ENCODE measurements at regions not wholly inside any gene's neighbourhood (a gene's known extent, or its start where the extent isn't known, plus 50 kb on each side); places are given as distances from the start of the nearest gene placed in this dataset.

DNA sequence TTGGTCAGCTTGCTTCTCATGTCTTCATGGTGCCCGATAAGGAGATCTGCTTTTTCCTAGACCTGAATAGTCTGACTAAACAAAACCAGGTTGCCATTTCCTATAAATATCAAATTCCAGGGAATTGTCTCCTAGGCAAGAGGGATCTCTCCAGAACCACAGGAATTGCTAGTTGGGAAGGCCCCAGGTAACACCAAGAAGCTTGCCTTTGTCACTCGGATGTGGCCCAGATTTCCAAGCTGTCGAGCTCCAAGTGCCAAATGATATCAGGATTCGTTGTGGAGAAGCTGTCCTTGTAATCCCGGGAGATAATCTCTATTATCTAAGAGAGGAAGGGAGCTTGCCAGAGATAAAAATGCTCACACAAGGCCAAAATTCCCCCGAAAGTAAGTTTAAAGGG lies 1288.5 kb upstream of the AUTS2 start:
- Mint-ChIP-seq H3K9me3 (peaks cover 4% of the 10 kb centered on the region), H3K4me3 (no peak overlapping the region), H3K36me3 (no peaks in the 10 kb centered on the region), H3K27ac (no peak overlapping the region), H3K4me1 (ENCODE audit: unreplicated experiment) (peaks cover 5% of the 10 kb centered on the region), H3K27me3 (peaks cover 3% of the 10 kb centered on the region)
- TF ChIP-seq, protein P1, sequence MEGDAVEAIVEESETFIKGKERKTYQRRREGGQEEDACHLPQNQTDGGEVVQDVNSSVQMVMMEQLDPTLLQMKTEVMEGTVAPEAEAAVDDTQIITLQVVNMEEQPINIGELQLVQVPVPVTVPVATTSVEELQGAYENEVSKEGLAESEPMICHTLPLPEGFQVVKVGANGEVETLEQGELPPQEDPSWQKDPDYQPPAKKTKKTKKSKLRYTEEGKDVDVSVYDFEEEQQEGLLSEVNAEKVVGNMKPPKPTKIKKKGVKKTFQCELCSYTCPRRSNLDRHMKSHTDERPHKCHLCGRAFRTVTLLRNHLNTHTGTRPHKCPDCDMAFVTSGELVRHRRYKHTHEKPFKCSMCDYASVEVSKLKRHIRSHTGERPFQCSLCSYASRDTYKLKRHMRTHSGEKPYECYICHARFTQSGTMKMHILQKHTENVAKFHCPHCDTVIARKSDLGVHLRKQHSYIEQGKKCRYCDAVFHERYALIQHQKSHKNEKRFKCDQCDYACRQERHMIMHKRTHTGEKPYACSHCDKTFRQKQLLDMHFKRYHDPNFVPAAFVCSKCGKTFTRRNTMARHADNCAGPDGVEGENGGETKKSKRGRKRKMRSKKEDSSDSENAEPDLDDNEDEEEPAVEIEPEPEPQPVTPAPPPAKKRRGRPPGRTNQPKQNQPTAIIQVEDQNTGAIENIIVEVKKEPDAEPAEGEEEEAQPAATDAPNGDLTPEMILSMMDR (conservative IDR thresholded peaks at IDR 0.05) = no peak
- DNase-seq (ENCODE audit: extremely low spot score, unreplicated experiment) = no peak

DNA sequence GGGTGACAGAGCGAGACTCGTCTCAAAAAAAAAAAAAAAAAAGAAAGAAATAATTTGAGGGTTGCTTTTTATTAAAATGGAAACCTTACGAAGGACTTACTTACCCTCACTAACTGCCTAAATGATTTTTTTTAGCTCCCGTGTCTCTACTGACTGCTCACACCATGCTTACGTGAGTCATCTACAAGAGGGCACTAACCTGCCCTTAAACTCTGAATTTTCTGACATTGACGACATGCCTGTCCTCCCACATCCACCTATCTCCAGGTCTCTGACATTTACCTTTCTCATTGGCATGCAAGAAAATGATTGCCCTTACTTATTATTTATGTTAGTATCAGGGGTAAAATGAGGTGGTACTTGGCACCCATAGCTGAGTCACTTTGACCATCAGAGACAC lies 1286.3 kb upstream of the AUTS2 start:
- H3K9me3 Mint-ChIP-seq = peaks cover 4% of the 10 kb centered on the region
- DNase-seq (ENCODE audit: extremely low spot score, unreplicated experiment) = no peak
- no peaks in the 10 kb centered on the region for H3K36me3 Mint-ChIP-seq
- peaks cover 3% of the 10 kb centered on the region for H3K27me3 Mint-ChIP-seq
- no peak overlapping the region for H3K4me3 Mint-ChIP-seq
- H3K4me1 Mint-ChIP-seq (ENCODE audit: unreplicated experiment) = peaks cover 5% of the 10 kb centered on the region
- TF ChIP-seq, protein P1 (conservative IDR thresholded peaks at IDR 0.05) = no peak
- H3K27ac Mint-ChIP-seq = no peak overlapping the region

DNA sequence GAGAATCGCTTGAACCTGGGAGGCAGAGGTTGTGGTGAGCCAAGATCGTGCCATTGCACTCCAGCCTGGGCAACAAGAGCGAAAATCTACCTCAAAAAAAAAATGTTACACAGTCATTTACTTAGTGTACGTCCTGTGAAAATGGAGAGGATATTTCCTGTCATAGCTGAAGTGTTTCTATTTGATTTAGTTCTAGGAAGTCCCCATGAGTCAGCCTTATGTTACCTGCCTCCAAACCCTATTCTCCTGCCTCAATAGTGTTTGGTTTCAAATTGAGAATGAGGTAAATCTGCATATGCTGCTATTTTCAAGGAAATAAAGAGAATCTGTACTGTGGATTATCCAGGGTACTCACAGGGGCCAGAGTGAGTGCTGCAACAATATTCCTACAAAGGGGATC lies 1284.5 kb upstream of the AUTS2 start:
- Mint-ChIP-seq H3K27me3 (peaks cover 3% of the 10 kb centered on the region), H3K9me3 (peaks cover 4% of the 10 kb centered on the region), H3K36me3 (no peaks in the 10 kb centered on the region), H3K4me1 (ENCODE audit: unreplicated experiment) (peaks cover 5% of the 10 kb centered on the region), H3K27ac (peak overlapping the region; percentile 11), H3K4me3 (no peak overlapping the region)
- TF ChIP-seq, protein P1 (conservative IDR thresholded peaks at IDR 0.05) = no peak
- DNase-seq (ENCODE audit: extremely low spot score, unreplicated experiment) = no peak

DNA sequence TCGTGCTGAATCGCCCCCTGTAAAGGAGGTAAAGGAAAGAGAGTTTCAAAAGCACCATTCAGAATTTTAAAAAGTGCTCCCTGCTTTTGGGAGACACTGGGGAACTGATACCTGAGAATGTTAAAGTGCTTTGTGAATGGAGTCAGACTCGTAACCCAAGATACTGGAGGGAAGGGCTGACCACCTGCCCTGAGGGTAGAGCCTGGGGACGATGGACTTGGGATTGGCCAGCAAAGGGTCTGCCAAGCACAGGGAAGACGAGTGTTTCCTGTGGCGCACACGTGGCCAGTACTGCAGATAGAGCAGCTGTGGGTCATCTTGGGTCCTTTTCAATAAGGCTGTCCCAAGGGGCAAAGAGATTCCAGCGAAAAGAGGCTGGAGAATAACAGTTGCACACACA lies 1284.1 kb upstream of the AUTS2 start:
- Mint-ChIP-seq H3K27ac (peak overlapping the region; percentile 11), H3K9me3 (peaks cover 4% of the 10 kb centered on the region), H3K4me3 (no peak overlapping the region), H3K36me3 (no peaks in the 10 kb centered on the region), H3K4me1 (ENCODE audit: unreplicated experiment) (peaks cover 5% of the 10 kb centered on the region), H3K27me3 (peaks cover 3% of the 10 kb centered on the region)
- TF ChIP-seq, protein P1 (conservative IDR thresholded peaks at IDR 0.05) = no peak
- DNase-seq (ENCODE audit: extremely low spot score, unreplicated experiment) = no peak

DNA sequence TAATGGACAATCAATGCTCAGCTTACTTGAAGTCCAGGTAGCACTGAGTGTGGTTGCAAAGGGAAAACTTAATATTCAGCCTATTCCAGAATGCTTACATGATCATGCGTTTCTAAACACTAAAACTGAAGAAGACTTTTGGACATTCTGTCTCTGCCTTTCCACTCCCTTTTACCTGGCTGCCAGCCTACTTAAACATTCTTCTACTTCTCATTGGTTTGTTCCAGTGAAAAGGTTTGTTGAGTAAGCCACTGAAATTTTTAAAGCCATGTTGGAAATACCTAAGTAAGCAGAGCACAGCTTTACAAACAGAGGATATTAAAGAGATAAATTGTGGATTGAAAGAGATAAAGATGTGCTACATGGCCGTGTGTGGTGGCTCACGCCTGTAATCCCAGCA lies 1280.8 kb upstream of the AUTS2 start:
- H3K4me3 Mint-ChIP-seq = no peak overlapping the region
- peaks cover 4% of the 10 kb centered on the region for H3K9me3 Mint-ChIP-seq
- peaks cover 22% of the 10 kb centered on the region for H3K4me1 Mint-ChIP-seq (ENCODE audit: unreplicated experiment)
- TF ChIP-seq, protein P1 (conservative IDR thresholded peaks at IDR 0.05) = no peak
- no peaks in the 10 kb centered on the region for H3K36me3 Mint-ChIP-seq
- peaks cover 3% of the 10 kb centered on the region for H3K27me3 Mint-ChIP-seq
- DNase-seq (ENCODE audit: extremely low spot score, unreplicated experiment) = no peak
- H3K27ac Mint-ChIP-seq = no peak overlapping the region

DNA sequence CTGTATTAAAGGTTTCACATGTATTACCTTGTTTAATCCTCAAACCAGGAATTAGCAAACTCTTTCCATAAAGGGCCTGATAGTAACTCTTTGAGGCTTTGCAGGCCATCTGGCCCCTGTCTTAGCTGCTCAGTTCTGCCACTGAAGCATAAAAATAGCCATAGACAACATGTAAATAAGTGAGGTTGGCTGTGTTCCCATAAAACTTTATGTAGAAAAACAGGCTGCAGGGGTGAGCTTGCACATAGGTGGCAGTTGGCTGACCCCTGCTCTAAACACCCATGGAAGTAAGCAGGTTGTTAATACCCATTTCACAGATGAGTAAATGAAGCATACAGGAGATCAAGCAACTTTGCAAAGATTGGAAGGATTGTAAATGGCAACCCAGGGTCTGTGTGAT lies 1279.2 kb upstream of the AUTS2 start:
- TF ChIP-seq, protein P1 (conservative IDR thresholded peaks at IDR 0.05) = no peak
- H3K27me3 Mint-ChIP-seq = no peaks in the 10 kb centered on the region
- no peaks in the 10 kb centered on the region for H3K36me3 Mint-ChIP-seq

More for the DNA sequence above, 1279.2 kb upstream of the AUTS2 start:
- Mint-ChIP-seq H3K27ac (no peak overlapping the region), H3K4me3 (no peak overlapping the region), H3K4me1 (ENCODE audit: unreplicated experiment) (peaks cover 28% of the 10 kb centered on the region), H3K9me3 (no peaks in the 10 kb centered on the region)
- no peak for DNase-seq (ENCODE audit: extremely low spot score, unreplicated experiment)

Data from type B pancreatic cell (in vitro differentiated cells).